HG03108 (cell line): ENCODE measurements at regions not wholly inside any gene's neighbourhood (a gene's known extent, or its start where the extent isn't known, plus 50 kb on each side); places are given as distances from the start of the nearest gene placed in this dataset.
"Not testable (repeated sequence)": the region's sequence is repeated elsewhere in the genome, so short reads cannot be mapped to it uniquely, and the experiment has no call there.

Source experiments
- ATAC-seq: cut with Tn5 transposase; IDR thresholded peaks from one replicate; pipeline ENCODE4 v1.9.1; 2021; ENCODE audit warnings: moderate library complexity; ENCODE audit not compliant: unreplicated experiment

- ATAC-seq: no peak
Measured at GRCh38 chr15:61376516-61376915, 147.4 kb upstream of the RORA start.

- no peak for ATAC-seq
Measured at GRCh38 chr15:61374848-61375247, 145.7 kb upstream of the RORA start.

- ATAC-seq: no peak
Measured at GRCh38 chr15:61367953-61368352, 138.9 kb upstream of the RORA start.

- no peak for ATAC-seq
Measured at GRCh38 chr15:61364871-61365270, 135.8 kb upstream of the RORA start.

GRCh38 chr15:61362912-61363311, 133.8 kb upstream of the RORA start:
- ATAC-seq: not testable (repeated sequence)

GRCh38 chr15:61344293-61344692, 115.2 kb upstream of the RORA start:
- no peak for ATAC-seq

GRCh38 chr15:61342390-61342789, 113.3 kb upstream of the RORA start:
- ATAC-seq: no peak

- no peak for ATAC-seq
Measured at GRCh38 chr15:61339516-61339915, 110.4 kb upstream of the RORA start.

- no peak for ATAC-seq
Measured at GRCh38 chr15:61337541-61337940, 108.4 kb upstream of the RORA start.

- no peak for ATAC-seq
Measured at GRCh38 chr15:61336026-61336638, 107.0 kb upstream of the RORA start.

- not testable (repeated sequence) for ATAC-seq
Measured at GRCh38 chr15:61334714-61335113, 105.6 kb upstream of the RORA start.

GRCh38 chr15:61331019-61331418, 101.9 kb upstream of the RORA start:
- no peak for ATAC-seq

GRCh38 chr15:61327019-61327631, 98.0 kb upstream of the RORA start:
- peak; percentile 77 for ATAC-seq

GRCh38 chr15:61319892-61320291, 90.8 kb upstream of the RORA start:
- no peak for ATAC-seq

GRCh38 chr15:61318802-61319525, 89.9 kb upstream of the RORA start:
- ATAC-seq: no peak

GRCh38 chr15:61318301-61318700, 89.2 kb upstream of the RORA start:
- ATAC-seq: no peak

GRCh38 chr15:61315471-61315870, 86.4 kb upstream of the RORA start:
- ATAC-seq: no peak

GRCh38 chr15:61314427-61314826, 85.3 kb upstream of the RORA start:
- no peak for ATAC-seq

- ATAC-seq: no peak
Measured at GRCh38 chr15:61309617-61310016, 80.5 kb upstream of the RORA start.

GRCh38 chr15:61309031-61309511, 80.0 kb upstream of the RORA start:
- no peak for ATAC-seq

- ATAC-seq: no peak
Measured at GRCh38 chr15:61308437-61308836, 79.3 kb upstream of the RORA start.

GRCh38 chr15:61307474-61307873, 78.4 kb upstream of the RORA start:
- no peak for ATAC-seq
